ENCODE measurements at regions not wholly inside any gene's neighbourhood (a gene's known extent, or its start where the extent isn't known, plus 50 kb on each side); places are given as distances from the start of the nearest gene placed in this dataset.

- peak; percentile 48 for DNase-seq
- no peaks in the 10 kb centered on the region for H3K79me2 ChIP-seq (ENCODE audit: low read length)
- POLR2A ChIA-PET (ENCODE audit: unreplicated experiment), result no interaction called here
- H3K27ac ChIP-seq (ENCODE audit: low read length), result no peak overlapping the region
- H2AFZ ChIP-seq (ENCODE audit: low read length), result no peak overlapping the region
- BruUV-seq (replicated peaks), result no TSS peak
- H3K9me3 ChIP-seq (ENCODE audit: low read length), result no peaks in the 10 kb centered on the region
- intact Hi-C loops (cut with micrococcal nuclease), result no loop called here
- H3K4me3 ChIP-seq (ENCODE audit: low read length), result no peak overlapping the region
- CTCF ChIA-PET, result no interaction called here
- H4K20me1 ChIP-seq (ENCODE audit: low read length), result no peaks in the 10 kb centered on the region
- no peaks in the 10 kb centered on the region for H3K27me3 ChIP-seq (ENCODE audit: low read length)
- ATAC-seq, result no peak
- no peak overlapping the region for H3K9ac ChIP-seq (ENCODE audit: low read length)
- H3K36me3 ChIP-seq (ENCODE audit: low read depth, low read length), result no peaks in the 10 kb centered on the region
- no peak for TF ChIP-seq EZH2phosphoT487 (IDR thresholded peaks at IDR 0.05; ENCODE audit: borderline replicate concordance, low read length)
- peak; percentile 77 for TF ChIP-seq CTCF (conservative IDR thresholded peaks at IDR 0.05; ENCODE audit: low read depth, low read length)
- peaks cover 20% of the 10 kb centered on the region for H3K4me1 ChIP-seq (ENCODE audit: insufficient read depth, low read length)
- H3K9me2 ChIP-seq (replicated peaks; ENCODE audit: low read length), result no peaks in the 10 kb centered on the region
- no peaks in the 10 kb centered on the region for H3F3A ChIP-seq (ENCODE audit: low read length, unreplicated experiment)
- H3K4me2 ChIP-seq (ENCODE audit: low read length), result no peak overlapping the region
These were observed 57.1 kb downstream of the FAM181B start for GRCh38 chr11:82676483-82677094.

DNA sequence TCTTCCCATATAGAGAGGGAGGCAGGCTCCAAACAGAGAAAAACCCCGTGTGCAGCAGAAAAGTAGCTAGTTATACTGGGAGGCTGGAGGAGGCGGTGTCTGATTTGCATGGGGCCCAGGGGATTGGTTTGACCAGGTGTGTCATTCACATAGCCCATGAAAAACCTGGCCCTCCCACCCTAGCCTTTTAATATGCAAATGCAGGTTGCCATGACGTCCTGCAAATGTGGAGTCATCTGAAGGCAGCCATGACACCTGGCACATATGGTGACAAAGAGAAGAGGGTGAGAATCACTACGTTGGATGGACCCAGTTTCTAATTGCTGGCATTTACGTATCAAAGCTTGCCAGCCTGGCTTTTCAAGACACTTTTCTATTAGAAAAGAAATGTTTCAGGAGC, 57.8 kb downstream of the FAM181B start:
- BruUV-seq (replicated peaks), result no TSS peak
- ATAC-seq, result no peak
- no peaks in the 10 kb centered on the region for H3K36me3 ChIP-seq (ENCODE audit: low read depth, low read length)
- no peak overlapping the region for H3K27ac ChIP-seq (ENCODE audit: low read length)
- no peaks in the 10 kb centered on the region for H3K9me3 ChIP-seq (ENCODE audit: low read length)
- H3K9me2 ChIP-seq (replicated peaks; ENCODE audit: low read length), result no peaks in the 10 kb centered on the region
- no peak overlapping the region for H2AFZ ChIP-seq (ENCODE audit: low read length)
- H3K4me2 ChIP-seq (ENCODE audit: low read length), result no peak overlapping the region
- intact Hi-C loops (cut with micrococcal nuclease), result no loop called here
- no peaks in the 10 kb centered on the region for H3K79me2 ChIP-seq (ENCODE audit: low read length)
- TF ChIP-seq EZH2phosphoT487 (IDR thresholded peaks at IDR 0.05; ENCODE audit: borderline replicate concordance, low read length), result no peak
- POLR2A ChIA-PET (ENCODE audit: unreplicated experiment), result no interaction called here
- no peaks in the 10 kb centered on the region for H3K27me3 ChIP-seq (ENCODE audit: low read length)
- no peaks in the 10 kb centered on the region for H3F3A ChIP-seq (ENCODE audit: low read length, unreplicated experiment)
- DNase-seq, result no peak
- H3K9ac ChIP-seq (ENCODE audit: low read length), result no peak overlapping the region
- peaks cover 23% of the 10 kb centered on the region for H3K4me1 ChIP-seq (ENCODE audit: insufficient read depth, low read length)
- no peak overlapping the region for H3K4me3 ChIP-seq (ENCODE audit: low read length)
- CTCF ChIA-PET, result no interaction called here
- no peaks in the 10 kb centered on the region for H4K20me1 ChIP-seq (ENCODE audit: low read length)

GRCh38 chr11:82673631-82674030, 60.0 kb downstream of the FAM181B start:
- Histone ChIP-seq H3K9me3 (ENCODE audit: low read length) (no peaks in the 10 kb centered on the region), H3K4me3 (ENCODE audit: low read length) (no peak overlapping the region), H3K4me1 (ENCODE audit: insufficient read depth, low read length) (peaks cover 10% of the 10 kb centered on the region), H3K9ac (ENCODE audit: low read length) (no peak overlapping the region), H3K27me3 (ENCODE audit: low read length) (no peaks in the 10 kb centered on the region), H3K4me2 (ENCODE audit: low read length) (no peak overlapping the region), H3K36me3 (ENCODE audit: low read depth, low read length) (no peaks in the 10 kb centered on the region), H3K9me2 (replicated peaks; ENCODE audit: low read length) (no peaks in the 10 kb centered on the region), H3K27ac (ENCODE audit: low read length) (no peak overlapping the region), H3K79me2 (ENCODE audit: low read length) (no peaks in the 10 kb centered on the region), H2AFZ (ENCODE audit: low read length) (no peak overlapping the region), H4K20me1 (ENCODE audit: low read length) (no peaks in the 10 kb centered on the region), H3F3A (ENCODE audit: low read length, unreplicated experiment) (no peaks in the 10 kb centered on the region)
- intact Hi-C loops (cut with micrococcal nuclease), result no loop called here
- ATAC-seq (no peak), DNase-seq (no peak)
- ChIA-PET POLR2A (ENCODE audit: unreplicated experiment) (no interaction called here), CTCF (no interaction called here)
- BruUV-seq (replicated peaks), result no TSS peak
- no peak for TF ChIP-seq EZH2phosphoT487 (IDR thresholded peaks at IDR 0.05; ENCODE audit: borderline replicate concordance, low read length)

DNA sequence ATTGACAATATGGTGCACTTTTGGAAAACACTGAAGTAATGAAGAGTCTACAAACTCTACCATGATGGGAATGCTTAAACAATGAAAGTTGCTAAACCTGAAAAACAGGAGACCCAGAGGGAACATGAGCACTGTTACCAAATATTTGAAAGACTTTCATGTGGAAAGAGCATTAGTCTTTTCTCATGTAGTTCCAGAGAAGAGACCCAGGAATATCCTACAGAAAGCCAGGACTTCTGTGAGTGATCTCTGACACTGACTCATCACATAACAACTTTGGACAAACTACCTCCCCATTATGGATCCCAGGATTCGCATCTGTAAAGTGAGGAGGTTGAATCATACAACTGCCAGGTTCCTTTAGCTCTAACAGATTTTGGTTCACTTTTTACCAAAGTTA, 62.2 kb downstream of the FAM181B start:
- no peak for ATAC-seq
- Histone ChIP-seq H3K27ac (ENCODE audit: low read length) (no peak overlapping the region), H3K4me2 (ENCODE audit: low read length) (no peak overlapping the region), H3K9ac (ENCODE audit: low read length) (no peak overlapping the region), H3F3A (ENCODE audit: low read length, unreplicated experiment) (no peaks in the 10 kb centered on the region), H3K36me3 (ENCODE audit: low read depth, low read length) (no peaks in the 10 kb centered on the region), H3K4me3 (ENCODE audit: low read length) (no peak overlapping the region), H3K4me1 (ENCODE audit: insufficient read depth, low read length) (peaks cover 10% of the 10 kb centered on the region), H3K9me3 (ENCODE audit: low read length) (no peaks in the 10 kb centered on the region), H3K27me3 (ENCODE audit: low read length) (no peaks in the 10 kb centered on the region), H3K79me2 (ENCODE audit: low read length) (no peaks in the 10 kb centered on the region), H2AFZ (ENCODE audit: low read length) (no peak overlapping the region), H4K20me1 (ENCODE audit: low read length) (no peaks in the 10 kb centered on the region), H3K9me2 (replicated peaks; ENCODE audit: low read length) (no peaks in the 10 kb centered on the region)
- no TSS peak for BruUV-seq (replicated peaks)
- intact Hi-C loops (cut with micrococcal nuclease), result no loop called here
- no peak for TF ChIP-seq EZH2 (IDR thresholded peaks at IDR 0.05; ENCODE audit: low read length, unreplicated experiment)
- TF ChIP-seq CTCF (conservative IDR thresholded peaks at IDR 0.05; ENCODE audit: low read depth, low read length), result no peak
- TF ChIP-seq EZH2phosphoT487 (IDR thresholded peaks at IDR 0.05; ENCODE audit: borderline replicate concordance, low read length), result no peak
- ChIA-PET CTCF (interaction anchor here (1.1 kb wide), 1 partner anchor 24 kb away, joined by 6 read pairs; no protein-coding TSS in a partner anchor), POLR2A (ENCODE audit: unreplicated experiment) (no interaction called here)
- DNase-seq, result peak; percentile 69

Measured in PC-3 (cell line).